H9 (cell line): ENCODE measurements at regions not wholly inside any gene's neighbourhood (a gene's known extent, or its start where the extent isn't known, plus 50 kb on each side); places are given as distances from the start of the nearest gene placed in this dataset.

ENCODE experiments used
- DNase-seq: peaks from one replicate; pipeline ENCODE4 v3.0.0-alpha.2; 2017
- H2AFZ ChIP-seq: one replicate; pipeline ENCODE4 v1.6.1; 2013; ENCODE audit warnings: mild to moderate bottlenecking, low read length, control low read depth, moderate library complexity
- H2AK5ac ChIP-seq: 2 replicates; pipeline ENCODE4 v1.6.1; 2013; ENCODE audit warnings: low read length, control low read depth, mixed read lengths; ENCODE audit not compliant: insufficient read length
- H2BK120ac ChIP-seq: one replicate; pipeline ENCODE4 v1.6.1; 2013; ENCODE audit warnings: low read depth, mild to moderate bottlenecking, low read length, control low read depth, inconsistent platforms; ENCODE audit not compliant: poor library complexity, severe bottlenecking
- H2BK12ac ChIP-seq: 2 replicates; pipeline ENCODE4 v1.6.1; 2013; ENCODE audit warnings: low read length, control low read depth, mixed read lengths, low read depth; ENCODE audit not compliant: insufficient read length
- H2BK15ac ChIP-seq: 2 replicates; pipeline ENCODE4 v1.6.1; 2013; ENCODE audit warnings: low read depth, low read length, control low read depth
- H2BK20ac ChIP-seq: one replicate; pipeline ENCODE4 v1.6.1; 2013; ENCODE audit warnings: low read depth, mild to moderate bottlenecking, low read length, control low read depth, inconsistent platforms; ENCODE audit not compliant: poor library complexity, severe bottlenecking
- H2BK5ac ChIP-seq: 2 replicates; pipeline ENCODE4 v1.6.1; 2013; ENCODE audit warnings: low read length, control low read depth, mixed read lengths; ENCODE audit not compliant: insufficient read length
- H3K14ac ChIP-seq: 2 replicates; pipeline ENCODE4 v1.6.1; 2013; ENCODE audit warnings: low read length, control low read depth; ENCODE audit not compliant: insufficient read depth
- H3K18ac ChIP-seq: 2 replicates; pipeline ENCODE4 v1.6.1; 2013; ENCODE audit warnings: low read depth, mild to moderate bottlenecking, mixed read lengths, low read length, control low read depth; ENCODE audit not compliant: insufficient read length
- H3K23ac ChIP-seq: 2 replicates; pipeline ENCODE4 v1.6.1; 2013; ENCODE audit warnings: low read length, control low read depth, mixed read lengths, low read depth; ENCODE audit not compliant: insufficient read length
- H3K23me2 ChIP-seq: 2 replicates; pipeline ENCODE4 v1.6.1; 2013; ENCODE audit warnings: low read depth, mild to moderate bottlenecking, mixed read lengths, low read length, control low read depth; ENCODE audit not compliant: insufficient read length, poor library complexity, severe bottlenecking
- H3K27ac ChIP-seq: 2 replicates; pipeline ENCODE4 v1.5.1; 2013; ENCODE audit warnings: low read length, control low read depth, mixed read lengths, low read depth; ENCODE audit not compliant: insufficient read length
- H3K27me3 ChIP-seq: 2 replicates; pipeline ENCODE4 v1.6.1; 2013; ENCODE audit warnings: low read length, control low read depth, inconsistent platforms; ENCODE audit not compliant: insufficient read depth
- H3K4ac ChIP-seq: 2 replicates; pipeline ENCODE4 v1.6.1; 2013; ENCODE audit warnings: low read depth, mild to moderate bottlenecking, control low read depth, inconsistent platforms, low read length, moderate library complexity
- H3K4me1 ChIP-seq: 2 replicates; pipeline ENCODE4 v1.6.1; 2013; ENCODE audit warnings: low read length, control low read depth, inconsistent platforms; ENCODE audit not compliant: insufficient read depth
- H3K4me2 ChIP-seq: 2 replicates; pipeline ENCODE4 v1.6.1; 2013; ENCODE audit warnings: low read length, control low read depth, mixed read lengths; ENCODE audit not compliant: insufficient read length, insufficient read depth
- H3K56ac ChIP-seq: 2 replicates; pipeline ENCODE4 v1.6.1; 2013; ENCODE audit warnings: low read depth, mild to moderate bottlenecking, mixed read lengths, low read length, control low read depth; ENCODE audit not compliant: insufficient read length
- H3K79me1 ChIP-seq: 2 replicates; pipeline ENCODE4 v1.6.1; 2013; ENCODE audit warnings: low read depth, mild to moderate bottlenecking, moderate library complexity, low read length, control low read depth, inconsistent platforms; ENCODE audit not compliant: insufficient read depth, poor library complexity, severe bottlenecking
- H3K79me2 ChIP-seq: 2 replicates; pipeline ENCODE4 v1.6.1; 2013; ENCODE audit warnings: low read length, control low read depth, inconsistent platforms; ENCODE audit not compliant: insufficient read depth
- H3K9ac ChIP-seq: 2 replicates; pipeline ENCODE4 v1.6.1; 2013; ENCODE audit warnings: low read length, control low read depth, mixed read lengths; ENCODE audit not compliant: insufficient read length; ENCODE audit errors: extremely low read depth
- H3K9me3 ChIP-seq: one replicate; pipeline ENCODE4 v1.6.1; 2013; ENCODE audit warnings: low read depth, low read length, inconsistent platforms; ENCODE audit not compliant: control insufficient read depth
- H3T11ph ChIP-seq: one replicate; pipeline ENCODE4 v1.6.1; 2013; ENCODE audit warnings: mild to moderate bottlenecking, low read length, control low read depth, inconsistent platforms
- H4K20me1 ChIP-seq: one replicate; pipeline ENCODE4 v1.6.1; 2013; ENCODE audit not compliant: control insufficient read depth, insufficient read length, insufficient read depth
- H4K5ac ChIP-seq: 2 replicates; pipeline ENCODE4 v1.6.1; 2013; ENCODE audit warnings: low read depth, mild to moderate bottlenecking, mixed read lengths, low read length, control low read depth; ENCODE audit not compliant: insufficient read length
- H4K8ac ChIP-seq: replicated peaks from 2 replicates; pipeline ENCODE4 v1.6.1; 2013; ENCODE audit warnings: low read length, control low read depth, mixed read lengths, low read depth; ENCODE audit not compliant: insufficient read length
- H4K91ac ChIP-seq: 2 replicates; pipeline ENCODE4 v1.6.1; 2013; ENCODE audit warnings: low read depth, mild to moderate bottlenecking, moderate library complexity, mixed read lengths, low read length, control low read depth; ENCODE audit not compliant: insufficient read length
- H3K27ac Mint-ChIP-seq, 3 experiments: 2 replicates in 2 of 3; 3 replicates in 1 of 3; pipeline ENCODE4 v1.8.0; 2020 to 2021; ENCODE audit warnings: mixed read lengths in 3 of 3, mild to moderate bottlenecking in 1 of 3, moderate library complexity in 1 of 3
- H3K27me3 Mint-ChIP-seq: 2 replicates; pipeline ENCODE4 v1.8.0; 2021; ENCODE audit warnings: low read depth, mild to moderate bottlenecking, moderate library complexity, mixed read lengths
- H3K36me3 Mint-ChIP-seq, 3 experiments: 2 replicates in 2 of 3; 3 replicates in 1 of 3; pipeline ENCODE4 v1.8.0; 2020 to 2021; ENCODE audit warnings: low read depth in 3 of 3, mixed read lengths in 3 of 3; ENCODE audit not compliant: insufficient read depth in 1 of 3
- H3K4me1 Mint-ChIP-seq, 2 experiments: 2 replicates each; pipeline ENCODE4 v1.8.0; 2020; ENCODE audit warnings: mixed read lengths in 2 of 2
- H3K4me3 Mint-ChIP-seq, 2 experiments: 2 replicates in 1 of 2; 3 replicates in 1 of 2; pipeline ENCODE4 v1.8.0; 2020 to 2021; ENCODE audit warnings: mild to moderate bottlenecking in 2 of 2, mixed read lengths in 2 of 2, moderate library complexity in 1 of 2
- H3K9me3 Mint-ChIP-seq, 2 experiments: 2 replicates in 1 of 2; 3 replicates in 1 of 2; pipeline ENCODE4 v1.8.0; 2020; ENCODE audit warnings: mild to moderate bottlenecking in 2 of 2, mixed read lengths in 2 of 2, moderate library complexity in 1 of 2
- WGBS: extraction: QIAGEN DNeasy Blood & Tissue Kit; methylation state at CpG from one replicate; pipeline ENCODE4 v1.1.7; 2013; ENCODE audit warnings: missing lambda C conversion rate, low lambda C conversion rate, mixed read lengths; ENCODE audit not compliant: insufficient read length; ENCODE audit errors: extremely low coverage; 5-methylcytosine and 5-hydroxymethylcytosine counted together
- TF ChIP-seq, protein P1 (sequence below): fragments of 200-600 bp; sonication (generic); conservative IDR thresholded peaks from 3 replicates; pipeline ENCODE4 v1.8.0; 2021; ENCODE audit warnings: antibody characterized with exemption, mild to moderate bottlenecking

DNA sequence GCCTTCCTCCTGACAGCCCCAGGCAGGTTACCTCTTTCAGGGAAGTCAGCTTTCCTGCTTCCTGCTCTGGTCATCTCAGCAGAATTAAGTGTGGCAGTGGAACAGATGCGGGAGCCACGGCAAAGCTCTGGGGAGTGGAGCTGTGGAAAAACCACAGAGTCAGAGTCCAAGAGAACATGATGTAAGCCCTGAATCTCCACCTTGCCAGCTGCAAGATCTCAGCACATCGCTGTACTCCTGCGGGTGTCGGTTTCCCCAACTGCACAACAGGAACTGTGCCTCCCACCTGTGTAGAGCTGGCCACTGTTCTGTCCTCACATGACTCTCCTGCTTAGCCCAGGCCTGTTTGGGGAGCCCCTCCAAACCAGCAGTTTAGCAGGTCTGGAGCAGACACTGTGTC, 123.7 kb downstream of the MATN1 start:
- no peaks in the 10 kb centered on the region for H3K9me3 ChIP-seq
- H2AFZ ChIP-seq = no peak overlapping the region
- DNase-seq = peak; percentile 16
- H3K27ac ChIP-seq = no peak overlapping the region
- Mint-ChIP-seq H3K27ac (no peak overlapping the region; a peak in 1 of 7 replicates), H3K4me1 (peaks cover 3% of the 10 kb centered on the region in 2 experiments; a peak in 2 of 4 replicates), H3K36me3 (peaks cover 0 to 4% (median 0%) of the 10 kb centered on the region in 3 experiments; a peak in 3 of 7 replicates), H3K9me3 (peaks cover 0 to 4% of the 10 kb centered on the region in 2 experiments; a peak in 2 of 5 replicates), H3K4me3 (no peak overlapping the region), H3K27me3 (peaks cover 14% of the 10 kb centered on the region)
- peaks cover 3% of the 10 kb centered on the region for H3K23me2 ChIP-seq
- H4K20me1 ChIP-seq = no peaks in the 10 kb centered on the region
- H3K79me1 ChIP-seq = no peaks in the 10 kb centered on the region
- H3K18ac ChIP-seq = no peak overlapping the region
- no peaks in the 10 kb centered on the region for H3K79me2 ChIP-seq
- H2BK12ac ChIP-seq = no peak overlapping the region
- no peak overlapping the region for H3K14ac ChIP-seq
- H2BK15ac ChIP-seq = no peak overlapping the region
- no peaks in the 10 kb centered on the region for H3K4me1 ChIP-seq
- H2BK20ac ChIP-seq = no peak overlapping the region
- H2BK120ac ChIP-seq = no peak overlapping the region
- no peak overlapping the region for H3K4me2 ChIP-seq
- H2AK5ac ChIP-seq = peak overlapping the region; percentile 37
- no peak overlapping the region for H2BK5ac ChIP-seq
- TF ChIP-seq, protein P1, sequence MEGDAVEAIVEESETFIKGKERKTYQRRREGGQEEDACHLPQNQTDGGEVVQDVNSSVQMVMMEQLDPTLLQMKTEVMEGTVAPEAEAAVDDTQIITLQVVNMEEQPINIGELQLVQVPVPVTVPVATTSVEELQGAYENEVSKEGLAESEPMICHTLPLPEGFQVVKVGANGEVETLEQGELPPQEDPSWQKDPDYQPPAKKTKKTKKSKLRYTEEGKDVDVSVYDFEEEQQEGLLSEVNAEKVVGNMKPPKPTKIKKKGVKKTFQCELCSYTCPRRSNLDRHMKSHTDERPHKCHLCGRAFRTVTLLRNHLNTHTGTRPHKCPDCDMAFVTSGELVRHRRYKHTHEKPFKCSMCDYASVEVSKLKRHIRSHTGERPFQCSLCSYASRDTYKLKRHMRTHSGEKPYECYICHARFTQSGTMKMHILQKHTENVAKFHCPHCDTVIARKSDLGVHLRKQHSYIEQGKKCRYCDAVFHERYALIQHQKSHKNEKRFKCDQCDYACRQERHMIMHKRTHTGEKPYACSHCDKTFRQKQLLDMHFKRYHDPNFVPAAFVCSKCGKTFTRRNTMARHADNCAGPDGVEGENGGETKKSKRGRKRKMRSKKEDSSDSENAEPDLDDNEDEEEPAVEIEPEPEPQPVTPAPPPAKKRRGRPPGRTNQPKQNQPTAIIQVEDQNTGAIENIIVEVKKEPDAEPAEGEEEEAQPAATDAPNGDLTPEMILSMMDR = no peak
- no CpG with 5 or more reads among the region's 5 CpGs for WGBS
- no peak overlapping the region for H3T11ph ChIP-seq
- no peak overlapping the region for H3K4ac ChIP-seq
- no peak overlapping the region for H3K9ac ChIP-seq
- no peak overlapping the region for H3K23ac ChIP-seq
- H4K91ac ChIP-seq = no peak overlapping the region
- H3K56ac ChIP-seq = no peak overlapping the region
- no peak overlapping the region for H4K5ac ChIP-seq
- H3K27me3 ChIP-seq = no peaks in the 10 kb centered on the region
- no peak overlapping the region for H4K8ac ChIP-seq
